ENCODE measurements at regions not wholly inside any gene's neighbourhood (a gene's known extent, or its start where the extent isn't known, plus 50 kb on each side); places are given as distances from the start of the nearest gene placed in this dataset.

DNA sequence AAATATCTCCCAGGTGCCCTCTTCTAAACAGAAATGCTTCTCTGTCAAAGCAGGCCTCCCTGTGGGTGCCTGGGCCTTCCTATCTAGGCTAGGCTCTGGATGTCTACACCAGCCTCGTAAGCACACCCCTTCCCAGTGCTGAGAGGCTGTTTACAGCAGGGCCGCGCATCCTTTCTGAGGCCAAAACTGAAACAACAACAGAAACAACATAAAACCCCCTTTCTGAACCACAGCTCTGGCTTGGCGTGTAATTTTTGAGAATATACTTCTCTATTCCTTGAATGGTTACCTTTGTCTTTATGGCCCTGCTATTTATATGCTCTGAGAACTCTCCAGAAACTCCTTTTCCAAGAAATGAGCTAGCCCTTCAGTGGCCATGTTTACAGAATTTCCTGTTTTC, 118.4 kb downstream of the BCL2L11 start:
- TF ChIP-seq TAF1 (IDR thresholded peaks at IDR 0.05; ENCODE audit: low read depth, low read length) (no peak), POLR2AphosphoS5 (IDR thresholded peaks at IDR 0.05; ENCODE audit: low read depth, low read length) (no peak), POLR2A (IDR thresholded peaks at IDR 0.05; ENCODE audit: low read depth, low read length) (no peak), POU2F2 (IDR thresholded peaks at IDR 0.05; ENCODE audit: low read depth, low read length) (no peak)

Measured in GM12891 (cell line).